DMS153 treated with DMSO at 0.1 percent for 48 hours (cell line): ENCODE measurements at regions not wholly inside any gene's neighbourhood (a gene's known extent, or its start where the extent isn't known, plus 50 kb on each side); places are given as distances from the start of the nearest gene placed in this dataset.

Experiments used
- DNase-seq: peaks from one replicate; lab custom pipeline; 2025; ENCODE audit not compliant: unreplicated experiment; lab: John Stamatoyannopoulos, UW

DNA sequence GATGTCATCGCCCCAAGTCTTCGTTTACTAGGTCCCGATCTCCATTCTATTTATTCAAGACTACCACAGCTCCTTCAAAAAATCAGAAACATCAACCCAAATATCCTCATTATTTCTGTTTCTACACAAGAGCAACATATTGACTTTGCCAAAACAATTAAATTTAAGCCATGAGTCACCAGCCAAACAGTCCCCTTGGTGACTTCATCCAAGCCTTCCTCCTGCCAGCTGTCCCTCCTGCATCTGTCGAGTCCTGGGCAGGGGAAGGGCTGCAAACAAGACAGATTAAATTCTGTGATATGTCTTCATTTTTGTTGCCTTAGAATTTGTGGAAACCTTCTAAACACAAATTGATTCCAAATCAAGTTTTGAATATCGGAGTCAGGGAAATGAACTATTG is 110.3 kb downstream of the SP3 start:
- no peak for DNase-seq

- no peak for DNase-seq
Observed at GRCh38 chr2:173855661-173856060, 109.5 kb downstream of the SP3 start.
